Smooth muscle cell of the brain vasculature (primary cell): ENCODE measurements at regions not wholly inside any gene's neighbourhood (a gene's known extent, or its start where the extent isn't known, plus 50 kb on each side); places are given as distances from the start of the nearest gene placed in this dataset.
"Not testable (repeated sequence)": the region's sequence is repeated elsewhere in the genome, so short reads cannot be mapped to it uniquely, and the experiment has no call there.

Experiments used
- DNase-seq: peaks from one replicate; pipeline ENCODE4 v3.0.0-alpha.2; 2012; ENCODE audit warnings: low read depth, low spot score

GRCh38 chr4:49323573-49323940 lies 337.5 kb downstream of the CWH43 start:
- DNase-seq: not testable (repeated sequence)
